ENCODE measurements at regions not wholly inside any gene's neighbourhood (a gene's known extent, or its start where the extent isn't known, plus 50 kb on each side); places are given as distances from the start of the nearest gene placed in this dataset.

DNA sequence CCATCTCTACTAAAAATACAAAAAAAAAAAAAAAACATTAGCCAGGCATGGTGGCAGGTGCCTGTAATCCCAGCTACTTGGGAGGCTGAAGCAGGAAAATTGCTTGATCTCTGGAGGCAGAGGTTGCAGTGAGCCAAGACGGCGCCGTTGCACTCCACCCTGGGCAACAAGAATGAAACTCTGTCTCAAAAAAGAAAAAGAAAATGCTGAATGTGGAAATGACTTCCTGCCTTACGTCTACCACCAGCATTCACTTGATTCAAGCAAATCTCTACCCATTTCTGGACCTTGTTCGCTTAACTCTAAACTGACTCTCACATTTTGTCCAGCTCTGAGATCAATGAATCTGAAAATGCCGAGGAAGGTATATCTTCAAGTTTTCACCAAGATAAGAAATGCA lies 825.3 kb downstream of the TRIB2 start:
- Histone ChIP-seq H3K27ac (ENCODE audit: control insufficient read depth, insufficient read depth, low read length) (no peak overlapping the region), H3K79me2 (ENCODE audit: control insufficient read depth, insufficient read depth, low read length) (no peaks in the 10 kb centered on the region), H3K27me3 (ENCODE audit: control insufficient read depth, extremely low read depth, insufficient read depth, low read length) (no peaks in the 10 kb centered on the region), H3K36me3 (ENCODE audit: control insufficient read depth in 2 of 2, extremely low read depth in 1 of 2, insufficient read depth in 2 of 2, low read length in 2 of 2) (no peaks in the 10 kb centered on the region), H4K20me1 (ENCODE audit: control insufficient read depth, extremely low read depth, insufficient read depth, low read length) (no peaks in the 10 kb centered on the region), H3K4me3 (ENCODE audit: control insufficient read depth in 2 of 3, extremely low read depth in 1 of 3, insufficient read depth in 2 of 3, low read depth in 1 of 3, low read length in 3 of 3) (no peak overlapping the region), H3K4me2 (ENCODE audit: control insufficient read depth, extremely low read depth, insufficient read depth, low read depth, low read length) (no peak overlapping the region), H3K9ac (ENCODE audit: control insufficient read depth, extremely low read depth, insufficient read depth, low read length) (no peak overlapping the region), H3K9me1 (ENCODE audit: control insufficient read depth, extremely low read depth, insufficient read depth, low read length) (no peaks in the 10 kb centered on the region), H2AFZ (ENCODE audit: control insufficient read depth, low read length) (no peak overlapping the region), H3K9me3 (ENCODE audit: control insufficient read depth, low read depth, low read length) (no peaks in the 10 kb centered on the region), H3K4me1 (ENCODE audit: control insufficient read depth, extremely low read depth, insufficient read depth, low read length) (peaks cover 3% of the 10 kb centered on the region)
- dilution Hi-C loops (cut with MboI; ENCODE audit: extremely low pct_ligation_motif_present, low sequenced_read_pairs) = no loop called here
- no peak for TF ChIP-seq EZH2 (IDR thresholded peaks at IDR 0.05; ENCODE audit: low read length)
- FAIRE-seq (no peak), DNase-seq (ENCODE audit: low read depth, low spot score) (no peak)

GRCh38 chr2:13542642-13543041 lies 825.9 kb downstream of the TRIB2 start:
- Histone ChIP-seq H3K79me2 (ENCODE audit: control insufficient read depth, insufficient read depth, low read length) (no peaks in the 10 kb centered on the region), H4K20me1 (ENCODE audit: control insufficient read depth, extremely low read depth, insufficient read depth, low read length) (no peaks in the 10 kb centered on the region), H3K9me3 (ENCODE audit: control insufficient read depth, low read depth, low read length) (no peaks in the 10 kb centered on the region), H3K9ac (ENCODE audit: control insufficient read depth, extremely low read depth, insufficient read depth, low read length) (no peak overlapping the region), H3K36me3 (ENCODE audit: control insufficient read depth in 2 of 2, extremely low read depth in 1 of 2, insufficient read depth in 2 of 2, low read length in 2 of 2) (no peaks in the 10 kb centered on the region), H3K4me2 (ENCODE audit: control insufficient read depth, extremely low read depth, insufficient read depth, low read depth, low read length) (no peak overlapping the region), H3K4me3 (ENCODE audit: control insufficient read depth in 2 of 3, extremely low read depth in 1 of 3, insufficient read depth in 2 of 3, low read depth in 1 of 3, low read length in 3 of 3) (no peak overlapping the region), H3K27ac (ENCODE audit: control insufficient read depth, insufficient read depth, low read length) (no peak overlapping the region), H3K27me3 (ENCODE audit: control insufficient read depth, extremely low read depth, insufficient read depth, low read length) (no peaks in the 10 kb centered on the region), H3K4me1 (ENCODE audit: control insufficient read depth, extremely low read depth, insufficient read depth, low read length) (peaks cover 3% of the 10 kb centered on the region), H3K9me1 (ENCODE audit: control insufficient read depth, extremely low read depth, insufficient read depth, low read length) (no peaks in the 10 kb centered on the region), H2AFZ (ENCODE audit: control insufficient read depth, low read length) (no peak overlapping the region)
- DNase-seq (ENCODE audit: low read depth, low spot score) = no peak
- no peak for FAIRE-seq
- no peak for TF ChIP-seq CTCF (optimal IDR thresholded peaks at IDR 0.05 in 1 of 3, IDR thresholded peaks at IDR 0.05 in 1 of 3, conservative IDR thresholded peaks at IDR 0.05 in 1 of 3; ENCODE audit: extremely low read depth in 1 of 3, insufficient read depth in 2 of 3, low read length in 3 of 3)
- dilution Hi-C loops (cut with MboI; ENCODE audit: extremely low pct_ligation_motif_present, low sequenced_read_pairs) = no loop called here

GRCh38 chr2:13543550-13543949 lies 826.8 kb downstream of the TRIB2 start:
- Histone ChIP-seq H3K4me3 (ENCODE audit: control insufficient read depth in 2 of 3, extremely low read depth in 1 of 3, insufficient read depth in 2 of 3, low read depth in 1 of 3, low read length in 3 of 3) (no peak overlapping the region), H3K27me3 (ENCODE audit: control insufficient read depth, extremely low read depth, insufficient read depth, low read length) (no peaks in the 10 kb centered on the region), H4K20me1 (ENCODE audit: control insufficient read depth, extremely low read depth, insufficient read depth, low read length) (no peaks in the 10 kb centered on the region), H2AFZ (ENCODE audit: control insufficient read depth, low read length) (no peak overlapping the region), H3K9me1 (ENCODE audit: control insufficient read depth, extremely low read depth, insufficient read depth, low read length) (no peaks in the 10 kb centered on the region), H3K36me3 (ENCODE audit: control insufficient read depth in 2 of 2, extremely low read depth in 1 of 2, insufficient read depth in 2 of 2, low read length in 2 of 2) (no peaks in the 10 kb centered on the region), H3K79me2 (ENCODE audit: control insufficient read depth, insufficient read depth, low read length) (no peaks in the 10 kb centered on the region), H3K4me2 (ENCODE audit: control insufficient read depth, extremely low read depth, insufficient read depth, low read depth, low read length) (no peak overlapping the region), H3K27ac (ENCODE audit: control insufficient read depth, insufficient read depth, low read length) (no peak overlapping the region), H3K4me1 (ENCODE audit: control insufficient read depth, extremely low read depth, insufficient read depth, low read length) (no peaks in the 10 kb centered on the region), H3K9me3 (ENCODE audit: control insufficient read depth, low read depth, low read length) (no peaks in the 10 kb centered on the region), H3K9ac (ENCODE audit: control insufficient read depth, extremely low read depth, insufficient read depth, low read length) (no peak overlapping the region)
- dilution Hi-C loops (cut with MboI; ENCODE audit: extremely low pct_ligation_motif_present, low sequenced_read_pairs) = no loop called here
- no peak for FAIRE-seq
- TF ChIP-seq EZH2 (IDR thresholded peaks at IDR 0.05; ENCODE audit: low read length) = no peak
- TF ChIP-seq CTCF (optimal IDR thresholded peaks at IDR 0.05 in 1 of 3, IDR thresholded peaks at IDR 0.05 in 1 of 3, conservative IDR thresholded peaks at IDR 0.05 in 1 of 3; ENCODE audit: extremely low read depth in 1 of 3, insufficient read depth in 2 of 3, low read length in 3 of 3) = no peak
- DNase-seq (ENCODE audit: low read depth, low spot score) = no peak
